ENCODE measurements at regions not wholly inside any gene's neighbourhood (a gene's known extent, or its start where the extent isn't known, plus 50 kb on each side); places are given as distances from the start of the nearest gene placed in this dataset.

- no peak for TF ChIP-seq CTCF (conservative IDR thresholded peaks at IDR 0.05; ENCODE audit: low read length)
- no peak for TF ChIP-seq EZH2phosphoT487 (IDR thresholded peaks at IDR 0.05; ENCODE audit: borderline replicate concordance)
Observed at GRCh38 chr12:63075376-63076060, 75.5 kb downstream of the AVPR1A start.
